ENCODE measurements at regions not wholly inside any gene's neighbourhood (a gene's known extent, or its start where the extent isn't known, plus 50 kb on each side); places are given as distances from the start of the nearest gene placed in this dataset.

DNA sequence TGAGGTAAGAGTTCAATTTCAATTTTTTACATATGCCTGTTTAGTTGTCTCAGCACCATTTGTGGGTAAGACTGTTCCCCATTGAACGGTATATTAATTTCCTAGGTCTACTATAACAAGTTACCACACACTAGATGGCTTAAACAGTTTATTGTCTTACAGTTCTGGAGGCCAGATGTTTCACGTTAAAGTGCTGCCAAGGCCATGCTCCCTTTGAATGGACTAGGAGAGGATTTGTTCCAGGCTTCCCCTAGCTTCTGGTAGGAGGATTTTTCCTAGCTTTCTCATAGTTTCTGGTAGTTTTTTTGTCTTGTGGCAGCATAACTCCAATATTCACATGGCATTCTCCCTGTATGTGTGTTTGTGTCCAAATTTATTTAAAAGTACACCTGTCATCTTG is 149.3 kb upstream of the CYSLTR1 start:
- Histone ChIP-seq H3K4me2 (ENCODE audit: unreplicated experiment) (no peak overlapping the region), H3K4me1 (ENCODE audit: insufficient read depth) (no peaks in the 10 kb centered on the region), H3K27me3 (replicated peaks; ENCODE audit: insufficient read depth) (no peaks in the 10 kb centered on the region), H3K9ac (no peak overlapping the region), H3K79me2 (ENCODE audit: insufficient read depth) (no peaks in the 10 kb centered on the region), H4K20me1 (ENCODE audit: insufficient read depth) (no peaks in the 10 kb centered on the region), H3K9me3 (ENCODE audit: low read depth) (no peaks in the 10 kb centered on the region), H3K4me3 (no peak overlapping the region), H3K27ac (no peak overlapping the region), H3F3A (ENCODE audit: insufficient read depth) (no peaks in the 10 kb centered on the region), H2AFZ (no peak overlapping the region), H3K9me2 (ENCODE audit: insufficient read depth) (no peaks in the 10 kb centered on the region), H3K36me3 (ENCODE audit: low read depth) (no peaks in the 10 kb centered on the region)
- WGBS, 2 experiments (ENCODE audit: low coverage in 1 of 2, low lambda C conversion rate in 2 of 2, missing lambda C conversion rate in 2 of 2), result 0 to 2% methylated on average over 2 of the region's 2 CpGs
- TF ChIP-seq EZH2 (IDR thresholded peaks at IDR 0.05; ENCODE audit: insufficient read depth, poor library complexity, severe bottlenecking) (no peak), EZH2phosphoT487 (IDR thresholded peaks at IDR 0.05; ENCODE audit: insufficient read depth, low read depth) (no peak)
- in situ Hi-C loops (cut with MboI), result no loop called here
- DNase-seq, result no peak

DNA sequence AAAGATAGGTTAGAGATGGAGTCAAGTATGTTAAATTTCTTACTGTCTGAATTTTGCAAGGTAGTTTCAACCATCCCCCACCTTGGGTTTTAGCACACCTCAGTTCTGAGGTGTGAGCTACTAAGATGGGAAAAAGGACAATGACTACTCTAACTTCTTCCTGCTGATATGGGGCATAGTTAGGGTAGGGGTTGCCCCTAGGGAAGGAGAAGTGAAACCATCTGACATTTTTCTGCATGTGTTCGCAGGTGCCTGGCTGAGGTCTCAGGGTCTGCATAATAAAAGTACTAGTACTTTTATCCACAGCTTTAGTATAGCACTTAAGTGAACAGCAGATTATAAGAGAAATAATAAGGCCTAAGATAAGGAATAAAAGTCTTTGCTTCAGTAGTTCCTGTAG is 129.5 kb upstream of the CYSLTR1 start:
- H3K4me2 ChIP-seq (ENCODE audit: unreplicated experiment), result no peak overlapping the region
- no peak overlapping the region for H3K27ac ChIP-seq
- H2AFZ ChIP-seq, result no peak overlapping the region
- no peaks in the 10 kb centered on the region for H3K4me1 ChIP-seq (ENCODE audit: insufficient read depth)
- H3K79me2 ChIP-seq (ENCODE audit: insufficient read depth), result no peaks in the 10 kb centered on the region
- H4K20me1 ChIP-seq (ENCODE audit: insufficient read depth), result no peaks in the 10 kb centered on the region
- in situ Hi-C loops (cut with MboI), result no loop called here
- no peak for TF ChIP-seq EZH2 (IDR thresholded peaks at IDR 0.05; ENCODE audit: insufficient read depth, poor library complexity, severe bottlenecking)
- no peak for TF ChIP-seq EZH2phosphoT487 (IDR thresholded peaks at IDR 0.05; ENCODE audit: insufficient read depth, low read depth)
- 62 to 64% methylated on average over 1 of the region's 1 CpG for WGBS, 2 experiments (ENCODE audit: low coverage in 1 of 2, low lambda C conversion rate in 2 of 2, missing lambda C conversion rate in 2 of 2)
- H3K27me3 ChIP-seq (replicated peaks; ENCODE audit: insufficient read depth), result no peaks in the 10 kb centered on the region
- H3K9me3 ChIP-seq (ENCODE audit: low read depth), result no peaks in the 10 kb centered on the region
- H3K9me2 ChIP-seq (ENCODE audit: insufficient read depth), result no peaks in the 10 kb centered on the region
- DNase-seq, result no peak
- H3K4me3 ChIP-seq, result no peak overlapping the region
- H3K36me3 ChIP-seq (ENCODE audit: low read depth), result no peaks in the 10 kb centered on the region
- no peak overlapping the region for H3K9ac ChIP-seq
- H3F3A ChIP-seq (ENCODE audit: insufficient read depth), result no peaks in the 10 kb centered on the region

DNA sequence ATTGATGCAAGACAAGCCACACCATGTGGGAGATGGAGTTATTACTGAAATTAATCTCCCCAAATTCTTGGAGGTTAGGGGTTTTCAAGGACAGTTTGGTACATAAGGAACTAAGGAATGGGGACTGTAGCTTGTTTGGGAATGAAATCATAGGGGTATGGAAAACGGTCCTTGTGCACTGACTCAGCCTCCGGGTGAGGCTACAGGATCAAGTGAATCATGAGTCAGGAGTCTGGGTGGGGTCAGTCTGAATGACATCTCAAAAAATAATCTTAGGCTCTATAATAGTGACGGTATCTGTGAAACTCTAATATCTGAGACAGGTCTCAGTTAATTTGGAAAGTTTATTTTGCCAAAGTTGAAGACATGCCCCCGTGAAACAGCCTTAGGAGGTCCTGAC is 128.5 kb upstream of the CYSLTR1 start:
- Histone ChIP-seq H2AFZ (no peak overlapping the region), H3K36me3 (ENCODE audit: low read depth) (no peaks in the 10 kb centered on the region), H3K9me3 (ENCODE audit: low read depth) (no peaks in the 10 kb centered on the region), H3K4me1 (ENCODE audit: insufficient read depth) (no peaks in the 10 kb centered on the region), H3K9ac (no peak overlapping the region), H3K27me3 (replicated peaks; ENCODE audit: insufficient read depth) (no peaks in the 10 kb centered on the region), H3K4me2 (ENCODE audit: unreplicated experiment) (no peak overlapping the region), H3K79me2 (ENCODE audit: insufficient read depth) (no peaks in the 10 kb centered on the region), H3F3A (ENCODE audit: insufficient read depth) (no peaks in the 10 kb centered on the region), H3K9me2 (ENCODE audit: insufficient read depth) (no peaks in the 10 kb centered on the region), H4K20me1 (ENCODE audit: insufficient read depth) (no peaks in the 10 kb centered on the region), H3K4me3 (no peak overlapping the region), H3K27ac (no peak overlapping the region)
- in situ Hi-C loops (cut with MboI), result no loop called here
- 12 to 13% methylated on average over 4 of the region's 4 CpGs for WGBS, 2 experiments (ENCODE audit: low coverage in 1 of 2, low lambda C conversion rate in 2 of 2, missing lambda C conversion rate in 2 of 2)
- DNase-seq, result peak; percentile 39
- no peak for TF ChIP-seq EZH2 (IDR thresholded peaks at IDR 0.05; ENCODE audit: insufficient read depth, poor library complexity, severe bottlenecking)

DNA sequence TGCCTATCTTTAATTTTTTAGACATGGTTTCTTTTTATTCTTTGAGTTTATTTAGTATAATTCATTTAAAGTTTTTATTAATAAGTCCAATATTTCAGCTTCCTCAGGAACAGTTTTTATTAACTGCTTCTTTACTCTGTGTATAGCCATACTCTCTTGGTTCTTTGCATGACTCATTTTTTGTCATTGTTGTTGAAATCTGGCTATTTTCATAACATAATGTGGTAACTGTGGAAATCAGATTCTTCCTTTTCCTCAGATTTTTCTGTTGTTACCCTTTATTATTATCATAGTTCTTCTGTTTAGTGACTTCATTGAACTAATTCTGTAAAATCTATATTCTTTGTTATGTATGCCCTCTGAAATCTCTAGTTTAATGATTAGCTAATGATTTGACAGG is 124.9 kb upstream of the CYSLTR1 start:
- no peaks in the 10 kb centered on the region for H3K36me3 ChIP-seq (ENCODE audit: low read depth)
- no peak overlapping the region for H3K4me2 ChIP-seq (ENCODE audit: unreplicated experiment)
- no peak overlapping the region for H3K27ac ChIP-seq
- no peaks in the 10 kb centered on the region for H3K9me2 ChIP-seq (ENCODE audit: insufficient read depth)
- H4K20me1 ChIP-seq (ENCODE audit: insufficient read depth), result no peaks in the 10 kb centered on the region
- in situ Hi-C loops (cut with MboI), result no loop called here
- no peaks in the 10 kb centered on the region for H3F3A ChIP-seq (ENCODE audit: insufficient read depth)
- H2AFZ ChIP-seq, result no peak overlapping the region
- H3K4me3 ChIP-seq, result no peak overlapping the region
- peak; percentile 2 for DNase-seq
- no peaks in the 10 kb centered on the region for H3K79me2 ChIP-seq (ENCODE audit: insufficient read depth)
- TF ChIP-seq EZH2phosphoT487 (IDR thresholded peaks at IDR 0.05; ENCODE audit: insufficient read depth, low read depth) (no peak), EZH2 (IDR thresholded peaks at IDR 0.05; ENCODE audit: insufficient read depth, poor library complexity, severe bottlenecking) (no peak)
- H3K4me1 ChIP-seq (ENCODE audit: insufficient read depth), result no peaks in the 10 kb centered on the region
- H3K9ac ChIP-seq, result no peak overlapping the region
- no peaks in the 10 kb centered on the region for H3K9me3 ChIP-seq (ENCODE audit: low read depth)
- no peaks in the 10 kb centered on the region for H3K27me3 ChIP-seq (replicated peaks; ENCODE audit: insufficient read depth)

DNA sequence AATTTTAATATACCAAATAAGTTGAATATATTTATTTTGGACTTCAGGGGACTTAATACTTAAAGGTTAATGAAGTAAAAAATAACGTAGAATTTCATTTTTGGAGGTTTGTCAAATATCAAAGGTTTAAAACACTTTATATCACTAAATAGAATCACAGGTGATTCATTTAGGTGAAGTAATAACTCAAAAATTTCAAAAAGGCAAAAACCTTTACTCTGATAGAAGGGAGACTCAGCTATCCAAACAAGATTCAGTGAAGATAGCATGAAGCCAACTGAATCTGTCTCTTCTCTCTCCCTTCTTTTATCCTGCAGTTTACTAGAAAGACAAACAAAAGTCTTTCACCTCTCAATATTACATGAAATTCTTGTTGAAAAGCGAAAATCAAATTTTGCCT is 110.2 kb upstream of the CYSLTR1 start:
- TF ChIP-seq EZH2 (IDR thresholded peaks at IDR 0.05; ENCODE audit: insufficient read depth, poor library complexity, severe bottlenecking) (no peak), EZH2phosphoT487 (IDR thresholded peaks at IDR 0.05; ENCODE audit: insufficient read depth, low read depth) (no peak)
- WGBS, 2 experiments (ENCODE audit: low coverage in 1 of 2, low lambda C conversion rate in 2 of 2, missing lambda C conversion rate in 2 of 2), result 0 to 3% methylated on average over 2 of the region's 2 CpGs

More for the DNA sequence above, 110.2 kb upstream of the CYSLTR1 start:
- H3K9me3 ChIP-seq (ENCODE audit: low read depth), result no peaks in the 10 kb centered on the region
- no peaks in the 10 kb centered on the region for H3K79me2 ChIP-seq (ENCODE audit: insufficient read depth)
- H3F3A ChIP-seq (ENCODE audit: insufficient read depth), result no peaks in the 10 kb centered on the region
- in situ Hi-C loops (cut with MboI), result no loop called here
- no peak for DNase-seq
- H3K4me3 ChIP-seq, result no peak overlapping the region
- H3K4me1 ChIP-seq (ENCODE audit: insufficient read depth), result no peaks in the 10 kb centered on the region
- no peaks in the 10 kb centered on the region for H4K20me1 ChIP-seq (ENCODE audit: insufficient read depth)
- no peaks in the 10 kb centered on the region for H3K36me3 ChIP-seq (ENCODE audit: low read depth)
- H3K27me3 ChIP-seq (replicated peaks; ENCODE audit: insufficient read depth), result no peaks in the 10 kb centered on the region
- H3K9ac ChIP-seq, result no peak overlapping the region
- no peaks in the 10 kb centered on the region for H3K9me2 ChIP-seq (ENCODE audit: insufficient read depth)
- no peak overlapping the region for H2AFZ ChIP-seq
- no peak overlapping the region for H3K27ac ChIP-seq
- no peak overlapping the region for H3K4me2 ChIP-seq (ENCODE audit: unreplicated experiment)

All from GM23248 (cell line).